Keratinocyte (primary cell): ENCODE measurements at regions not wholly inside any gene's neighbourhood (a gene's known extent, or its start where the extent isn't known, plus 50 kb on each side); places are given as distances from the start of the nearest gene placed in this dataset.

ENCODE experiments used
- DNase-seq: peaks from one replicate; pipeline ENCODE4 v3.0.0-alpha.2; 2011; ENCODE audit warnings: low read depth, missing footprints, low spot score
- FAIRE-seq: peaks from 2 replicates; lab custom pipeline; 2011; peaks lifted over from hg19 to GRCh38; lab: Jason Lieb, UNC
- H2AFZ ChIP-seq: 2 replicates; pipeline ENCODE4 v1.6.0; 2012; ENCODE audit warnings: low read length, control low read depth, inconsistent platforms; ENCODE audit not compliant: control insufficient read depth
- H3K27ac ChIP-seq: 2 replicates; pipeline ENCODE4 v1.5.1; 2011; ENCODE audit warnings: low read length; ENCODE audit not compliant: control insufficient read depth, insufficient read depth
- H3K27me3 ChIP-seq: 3 replicates; pipeline ENCODE4 v1.6.0; 2011; ENCODE audit warnings: low read length; ENCODE audit not compliant: control insufficient read depth, insufficient read depth; ENCODE audit errors: extremely low read depth
- H3K36me3 ChIP-seq, 2 experiments: 2 replicates in 1 of 2; 3 replicates in 1 of 2; pipeline ENCODE4 v1.5.1; 2011; ENCODE audit warnings: low read length in 2 of 2, mild to moderate bottlenecking in 1 of 2; ENCODE audit not compliant: control insufficient read depth in 2 of 2, insufficient read depth in 2 of 2; ENCODE audit errors: extremely low read depth in 1 of 2
- H3K4me1 ChIP-seq: 3 replicates; pipeline ENCODE4 v1.5.1; 2011; ENCODE audit warnings: low read length; ENCODE audit not compliant: control insufficient read depth, insufficient read depth; ENCODE audit errors: extremely low read depth
- H3K4me2 ChIP-seq: 3 replicates; pipeline ENCODE4 v1.6.0; 2011; ENCODE audit warnings: low read depth, low read length; ENCODE audit not compliant: control insufficient read depth, insufficient read depth; ENCODE audit errors: extremely low read depth
- H3K4me3 ChIP-seq, 3 experiments: fragments of 200-600 bp in 1 of 3; sonication (generic) in 1 of 3; 2 replicates in 2 of 3; 3 replicates in 1 of 3; pipeline ENCODE4 v1.5.1; 2011 to 2016; ENCODE audit warnings: low read length in 3 of 3, mild to moderate bottlenecking in 3 of 3, control low read depth in 2 of 3, inconsistent platforms in 1 of 3, low read depth in 1 of 3, mixed read lengths in 1 of 3, mixed run types in 1 of 3, moderate library complexity in 1 of 3; ENCODE audit not compliant: control insufficient read depth in 2 of 3, insufficient read depth in 2 of 3; ENCODE audit errors: extremely low read depth in 1 of 3
- H3K79me2 ChIP-seq: 2 replicates; pipeline ENCODE4 v1.6.0; 2012; ENCODE audit warnings: low read length; ENCODE audit not compliant: control insufficient read depth, insufficient read depth
- H3K9ac ChIP-seq: 3 replicates; pipeline ENCODE4 v1.6.0; 2011; ENCODE audit warnings: low read length; ENCODE audit not compliant: control insufficient read depth, insufficient read depth; ENCODE audit errors: extremely low read depth
- H3K9me1 ChIP-seq: 3 replicates; pipeline ENCODE4 v1.6.0; 2011; ENCODE audit warnings: low read length; ENCODE audit not compliant: control insufficient read depth, insufficient read depth; ENCODE audit errors: extremely low read depth
- H3K9me3 ChIP-seq: 2 replicates; pipeline ENCODE4 v1.5.1; 2012; ENCODE audit warnings: low read depth, low read length; ENCODE audit not compliant: control insufficient read depth
- H4K20me1 ChIP-seq: 3 replicates; pipeline ENCODE4 v1.6.0; 2011; ENCODE audit warnings: low read length; ENCODE audit not compliant: control insufficient read depth, insufficient read depth; ENCODE audit errors: extremely low read depth
- EZH2 ChIP-seq: IDR thresholded peaks from one replicate; pipeline ENCODE4 v1.6.1; 2012; ENCODE audit warnings: inconsistent platforms, mild to moderate bottlenecking, low read length, moderate library complexity
- dilution Hi-C: fragments of 300-500 bp; cut with MboI; formaldehyde crosslinking; loops from one replicate; pipeline ENCODE4 v1.7.0; 2020; ENCODE audit warnings: low sequenced_read_pairs; ENCODE audit not compliant: extremely low pct_ligation_motif_present
- TF ChIP-seq, protein P1 (sequence below), 3 experiments: IDR thresholded peaks in 1 of 3; conservative IDR thresholded peaks in 1 of 3; optimal IDR thresholded peaks in 1 of 3; 2 replicates in 2 of 3; 3 replicates in 1 of 3; pipeline versions ENCODE3 to v1.5.1; 2011; ENCODE audit warnings: low read length in 3 of 3, mild to moderate bottlenecking in 3 of 3, moderate library complexity in 2 of 3, control low read depth in 1 of 3, inconsistent platforms in 1 of 3; ENCODE audit not compliant: insufficient read depth in 2 of 3; ENCODE audit errors: extremely low read depth in 1 of 3

DNA sequence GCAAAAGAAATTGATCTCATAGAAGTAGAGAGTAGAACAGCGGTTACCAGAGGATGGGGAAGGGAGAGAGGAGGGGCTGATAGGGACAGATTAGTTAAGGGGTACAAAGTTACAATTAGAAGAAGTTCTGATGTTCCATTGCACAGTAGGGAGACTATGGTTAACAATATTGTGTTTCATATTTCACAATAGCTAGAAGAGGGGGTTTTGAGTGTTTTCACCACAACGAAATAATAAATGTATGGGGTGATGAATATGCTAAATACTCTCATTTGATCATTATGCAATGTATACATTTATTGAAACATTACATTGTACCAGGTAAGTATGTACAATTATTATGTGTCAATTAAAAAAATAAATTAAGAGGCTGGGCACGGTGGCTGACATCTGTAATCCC lies 291.2 kb upstream of the KCNJ16 start:
- DNase-seq (no peak), FAIRE-seq (no peak)
- TF ChIP-seq, protein P1, sequence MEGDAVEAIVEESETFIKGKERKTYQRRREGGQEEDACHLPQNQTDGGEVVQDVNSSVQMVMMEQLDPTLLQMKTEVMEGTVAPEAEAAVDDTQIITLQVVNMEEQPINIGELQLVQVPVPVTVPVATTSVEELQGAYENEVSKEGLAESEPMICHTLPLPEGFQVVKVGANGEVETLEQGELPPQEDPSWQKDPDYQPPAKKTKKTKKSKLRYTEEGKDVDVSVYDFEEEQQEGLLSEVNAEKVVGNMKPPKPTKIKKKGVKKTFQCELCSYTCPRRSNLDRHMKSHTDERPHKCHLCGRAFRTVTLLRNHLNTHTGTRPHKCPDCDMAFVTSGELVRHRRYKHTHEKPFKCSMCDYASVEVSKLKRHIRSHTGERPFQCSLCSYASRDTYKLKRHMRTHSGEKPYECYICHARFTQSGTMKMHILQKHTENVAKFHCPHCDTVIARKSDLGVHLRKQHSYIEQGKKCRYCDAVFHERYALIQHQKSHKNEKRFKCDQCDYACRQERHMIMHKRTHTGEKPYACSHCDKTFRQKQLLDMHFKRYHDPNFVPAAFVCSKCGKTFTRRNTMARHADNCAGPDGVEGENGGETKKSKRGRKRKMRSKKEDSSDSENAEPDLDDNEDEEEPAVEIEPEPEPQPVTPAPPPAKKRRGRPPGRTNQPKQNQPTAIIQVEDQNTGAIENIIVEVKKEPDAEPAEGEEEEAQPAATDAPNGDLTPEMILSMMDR (optimal IDR thresholded peaks at IDR 0.05 in 1 of 3, IDR thresholded peaks at IDR 0.05 in 1 of 3, conservative IDR thresholded peaks at IDR 0.05 in 1 of 3; ENCODE audit: extremely low read depth in 1 of 3, insufficient read depth in 2 of 3, low read length in 3 of 3) = no peak
- TF ChIP-seq EZH2 = no peak
- no peaks in the 10 kb centered on the region for H3K9me1 ChIP-seq
- no peak overlapping the region for H3K9ac ChIP-seq
- H3K27ac ChIP-seq = no peak overlapping the region
- H2AFZ ChIP-seq = no peak overlapping the region
- no peaks in the 10 kb centered on the region for H3K9me3 ChIP-seq
- H3K79me2 ChIP-seq = no peaks in the 10 kb centered on the region
- H3K4me2 ChIP-seq = no peak overlapping the region
- no peaks in the 10 kb centered on the region for H4K20me1 ChIP-seq
- H3K36me3 ChIP-seq = no peaks in the 10 kb centered on the region
- dilution Hi-C loops = no loop called here
- H3K4me3 ChIP-seq = no peak overlapping the region
- no peaks in the 10 kb centered on the region for H3K27me3 ChIP-seq
- no peaks in the 10 kb centered on the region for H3K4me1 ChIP-seq

DNA sequence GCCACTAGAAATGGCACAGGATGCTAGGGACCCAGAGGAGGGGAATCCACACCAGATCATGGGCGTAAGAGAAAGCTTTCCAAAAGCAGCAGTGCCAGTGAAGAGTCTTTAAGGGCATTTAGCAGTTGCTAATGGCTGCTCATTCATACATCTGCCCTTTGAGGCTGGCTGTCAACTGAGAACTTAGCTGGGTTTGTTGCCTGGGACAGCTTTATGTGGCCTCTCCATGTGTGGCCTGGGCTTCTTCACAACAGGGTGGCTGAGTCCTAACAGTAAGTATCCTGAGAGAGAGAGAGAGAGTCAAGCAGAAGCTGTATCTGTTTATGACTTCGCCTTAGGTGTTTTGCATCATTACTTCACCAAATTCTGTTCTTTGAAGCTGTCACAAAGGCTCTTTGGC lies 286.1 kb upstream of the KCNJ16 start:
- dilution Hi-C loops = no loop called here
- TF ChIP-seq, protein P1 (optimal IDR thresholded peaks at IDR 0.05 in 1 of 3, IDR thresholded peaks at IDR 0.05 in 1 of 3, conservative IDR thresholded peaks at IDR 0.05 in 1 of 3; ENCODE audit: extremely low read depth in 1 of 3, insufficient read depth in 2 of 3, low read length in 3 of 3) = no peak
- TF ChIP-seq EZH2 = no peak
- Histone ChIP-seq H3K36me3 (no peaks in the 10 kb centered on the region), H3K27ac (no peak overlapping the region), H3K4me3 (no peak overlapping the region), H3K4me1 (no peaks in the 10 kb centered on the region), H3K27me3 (no peaks in the 10 kb centered on the region), H3K79me2 (no peaks in the 10 kb centered on the region), H2AFZ (no peak overlapping the region), H3K9me1 (no peaks in the 10 kb centered on the region), H3K4me2 (no peak overlapping the region), H4K20me1 (no peaks in the 10 kb centered on the region), H3K9ac (no peak overlapping the region), H3K9me3 (no peaks in the 10 kb centered on the region)
- no peak for DNase-seq
- FAIRE-seq = no peak
